GM18505 (cell line): ENCODE measurements at regions not wholly inside any gene's neighbourhood (a gene's known extent, or its start where the extent isn't known, plus 50 kb on each side); places are given as distances from the start of the nearest gene placed in this dataset.

Experiments
- ATAC-seq: cut with Tn5 transposase; IDR thresholded peaks from one replicate; pipeline ENCODE4 v1.9.1; 2021; ENCODE audit not compliant: unreplicated experiment
- POLR2A ChIP-seq: IDR thresholded peaks from 4 replicates; pipeline ENCODE4 v1.6.1; 2011; ENCODE audit warnings: borderline replicate concordance; ENCODE audit not compliant: insufficient read depth, insufficient read length; ENCODE audit errors: extremely low read depth

DNA sequence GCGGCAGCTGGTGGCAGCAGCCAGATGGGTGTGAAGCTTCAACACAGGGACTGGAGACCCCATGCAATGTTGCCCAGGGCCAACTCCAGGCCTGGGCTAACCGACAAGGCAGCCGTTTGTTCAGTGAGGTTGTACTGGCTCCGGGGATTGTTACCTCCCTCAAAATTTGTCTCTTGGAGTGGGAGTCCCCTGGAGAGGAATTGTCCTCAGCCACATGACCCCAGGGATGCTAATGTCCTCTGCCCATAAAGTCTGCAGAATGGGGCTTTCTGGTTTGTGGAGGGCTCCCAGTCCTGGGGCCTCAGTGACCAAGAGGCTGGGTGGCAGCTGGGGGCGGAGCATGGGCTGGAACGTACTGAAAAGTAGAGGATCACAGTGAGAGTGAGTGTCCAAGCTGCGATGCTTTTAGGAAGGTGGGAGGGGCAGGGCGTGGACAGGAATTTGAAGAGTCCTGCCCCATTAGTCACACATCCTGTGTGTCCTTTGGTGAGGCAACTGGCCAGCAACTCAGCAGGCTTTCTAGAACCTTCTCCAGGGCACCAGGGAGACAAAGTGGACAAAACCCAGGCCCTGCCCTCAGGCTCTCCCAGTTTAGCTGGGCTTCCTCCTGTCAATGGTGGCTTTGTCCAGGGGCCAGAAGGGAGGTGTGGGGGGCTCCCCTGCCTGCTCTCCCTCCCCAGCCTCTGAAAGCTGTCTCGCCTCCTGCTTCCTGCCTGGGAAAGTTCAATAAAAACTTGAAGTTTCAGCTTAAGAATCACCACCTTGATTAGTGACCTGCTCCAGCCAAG is 114.0 kb downstream of the NSG2 start:
- ATAC-seq: no peak
- TF ChIP-seq POLR2A: no peak

GRCh38 chr5:174165406-174165805 is 119.9 kb downstream of the NSG2 start:
- TF ChIP-seq POLR2A: no peak
- ATAC-seq: no peak

- TF ChIP-seq POLR2A: no peak
- ATAC-seq: no peak
Observed at GRCh38 chr5:174166231-174167079, 120.9 kb downstream of the NSG2 start.

DNA sequence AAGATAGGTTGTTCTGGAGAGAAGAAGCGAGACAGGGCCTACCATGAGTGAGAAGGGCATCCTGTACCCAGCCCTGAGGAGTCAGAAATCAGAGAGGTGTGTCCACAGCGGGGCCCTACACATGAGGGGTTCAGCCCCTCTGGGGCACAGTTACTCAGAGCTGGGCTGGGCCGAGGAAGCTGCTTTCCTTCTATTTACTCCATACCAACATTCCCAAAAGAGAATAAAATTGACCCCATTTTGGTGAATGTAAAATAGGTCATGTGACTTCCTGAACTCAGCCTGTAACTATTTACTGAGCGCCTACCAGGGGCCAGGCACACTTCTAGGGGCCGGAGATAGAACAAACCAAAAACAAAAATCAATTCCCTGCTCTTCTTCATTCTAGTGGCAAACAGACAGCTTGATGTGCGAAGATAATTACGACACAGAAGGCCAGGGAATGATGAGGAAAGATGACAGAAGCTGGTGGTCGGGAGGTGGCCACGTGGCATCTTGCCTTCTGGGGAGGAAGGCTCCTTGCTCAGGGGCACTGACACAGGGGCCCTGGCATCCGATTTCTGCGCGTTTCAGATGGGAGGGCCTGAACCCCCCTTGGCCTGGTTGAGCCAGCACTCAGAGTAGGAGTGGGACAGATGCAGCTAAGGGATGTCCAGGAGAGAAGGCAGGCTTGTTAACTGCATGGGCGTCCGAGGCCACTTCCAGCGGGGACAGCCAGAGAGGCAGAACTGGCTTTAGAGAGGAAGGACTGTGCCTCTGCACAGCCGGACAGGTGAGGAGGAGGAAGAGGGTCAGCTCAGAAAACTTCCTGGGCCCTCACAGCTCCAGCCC is 121.8 kb downstream of the NSG2 start:
- no peak for ATAC-seq
- TF ChIP-seq POLR2A: no peak

GRCh38 chr5:174172152-174172551 is 126.6 kb downstream of the NSG2 start:
- no peak for ATAC-seq
- no peak for TF ChIP-seq POLR2A

DNA sequence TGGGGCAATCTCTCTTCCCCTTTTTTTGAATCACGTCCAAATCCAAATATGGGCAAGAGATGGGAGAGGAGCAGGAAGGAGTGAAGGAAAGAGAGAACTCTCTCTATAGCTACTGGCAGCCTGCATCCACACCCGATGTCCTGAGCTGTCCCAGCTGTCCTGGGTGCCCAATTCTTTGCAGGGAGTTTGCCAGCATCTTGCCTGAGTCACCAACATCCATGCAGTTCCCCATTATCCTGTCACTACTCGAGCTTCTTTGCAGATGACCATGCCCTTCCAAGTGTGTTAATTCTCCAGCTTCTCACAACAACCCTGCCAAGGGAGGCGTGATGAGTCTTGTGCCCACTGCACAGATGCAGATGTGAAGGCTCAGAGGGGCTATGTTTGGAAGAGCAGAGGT is 127.1 kb downstream of the NSG2 start:
- ATAC-seq: no peak
- no peak for TF ChIP-seq POLR2A

DNA sequence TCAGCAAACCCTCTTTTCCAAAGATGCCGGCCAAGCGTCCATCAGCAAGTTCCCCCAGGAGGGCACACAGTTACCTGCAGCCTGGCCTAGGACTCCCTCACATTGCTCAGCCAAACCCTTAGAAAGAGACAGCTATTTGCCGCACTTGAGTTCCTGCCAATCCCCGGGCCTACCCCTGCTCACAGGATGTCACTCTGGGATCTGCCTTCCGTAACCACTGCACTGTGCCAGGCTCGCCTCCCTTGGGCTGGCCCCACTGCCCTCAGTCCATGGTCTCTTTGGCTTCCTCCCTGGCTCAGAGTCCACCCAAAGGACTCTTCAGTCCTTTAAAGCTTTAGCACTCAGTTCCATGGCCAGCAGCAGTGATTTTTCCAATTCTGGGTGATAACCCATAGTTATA is 128.3 kb downstream of the NSG2 start:
- no peak for TF ChIP-seq POLR2A
- no peak for ATAC-seq

DNA sequence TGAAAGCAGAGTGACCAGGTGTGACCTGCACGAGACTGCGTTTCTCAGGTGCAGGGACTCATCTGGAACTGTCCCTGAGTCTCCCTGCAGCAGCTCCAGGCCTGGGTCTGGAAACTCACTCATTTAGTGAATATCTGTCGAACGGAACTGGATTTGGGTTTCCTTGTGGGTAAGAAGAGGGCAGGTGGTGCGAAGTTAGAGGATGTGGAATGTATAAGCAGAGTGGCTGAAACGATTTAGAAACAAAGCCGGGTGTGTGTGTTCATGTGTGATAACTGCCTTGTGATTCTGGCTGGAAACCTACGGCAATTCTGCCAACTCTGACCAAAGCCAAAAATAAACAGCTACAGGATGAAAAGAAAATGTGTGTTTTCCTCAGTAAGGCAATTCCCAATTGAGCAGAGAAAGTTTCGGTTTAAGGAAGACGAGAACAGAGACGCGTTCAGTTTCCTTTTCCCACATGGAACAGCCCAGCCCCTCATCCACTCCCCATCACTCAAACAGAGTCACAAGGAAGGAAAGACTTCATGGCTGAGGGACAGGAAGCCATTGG is 130.3 kb downstream of the NSG2 start:
- no peak for ATAC-seq
- no peak for TF ChIP-seq POLR2A

- TF ChIP-seq POLR2A: no peak
- no peak for ATAC-seq
Observed at GRCh38 chr5:174176511-174176910, 131.0 kb downstream of the NSG2 start.

- TF ChIP-seq POLR2A: no peak
- no peak for ATAC-seq
Observed at GRCh38 chr5:174177531-174177930, 132.0 kb downstream of the NSG2 start.

GRCh38 chr5:174177976-174178605 is 132.6 kb downstream of the NSG2 start:
- TF ChIP-seq POLR2A: no peak
- ATAC-seq: no peak

GRCh38 chr5:174180639-174181038 is 135.1 kb downstream of the NSG2 start:
- no peak for TF ChIP-seq POLR2A
- ATAC-seq: no peak
